HFF-Myc (cell line): ENCODE measurements at regions not wholly inside any gene's neighbourhood (a gene's known extent, or its start where the extent isn't known, plus 50 kb on each side); places are given as distances from the start of the nearest gene placed in this dataset.

Source experiments
- DNase-seq: peaks from one replicate; pipeline ENCODE4 v3.0.0-alpha.2; 2011; ENCODE audit warnings: low read depth; ENCODE audit errors: extremely low read depth
- H3K4me3 ChIP-seq: replicated peaks from 2 replicates; pipeline ENCODE4 v1.5.1; 2011; ENCODE audit warnings: low read depth, mild to moderate bottlenecking, control low read depth, low read length
- CTCF ChIP-seq: IDR thresholded peaks from 2 replicates; pipeline ENCODE4 v1.5.1; 2012; ENCODE audit warnings: mild to moderate bottlenecking, low read depth, low read length, control low read depth; ENCODE audit errors: missing control alignments

DNA sequence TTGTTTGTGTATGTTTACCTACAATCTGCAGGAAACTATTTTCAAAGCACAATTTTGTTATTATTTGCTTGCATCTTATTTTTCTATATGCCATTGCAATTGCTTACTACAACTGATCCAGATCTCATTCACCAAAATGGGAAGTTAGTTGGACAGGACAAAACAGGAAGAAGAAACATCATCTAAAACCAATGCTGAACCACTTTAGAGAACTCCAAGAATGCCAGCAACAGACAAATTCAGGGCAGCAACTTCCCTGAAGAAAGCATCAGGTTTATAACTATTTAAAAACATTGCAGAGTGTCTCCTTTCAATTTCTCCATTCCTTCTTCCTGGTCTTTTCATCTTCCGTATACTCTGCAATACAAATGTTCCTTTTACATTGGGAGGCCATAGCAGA, 82.4 kb upstream of the SMYD2 start:
- no peak overlapping the region for H3K4me3 ChIP-seq
- DNase-seq, result no peak

GRCh38 chr1:214199585-214199984, 81.4 kb upstream of the SMYD2 start:
- no peak for DNase-seq
- TF ChIP-seq CTCF, result no peak
- H3K4me3 ChIP-seq, result no peak overlapping the region

More for the DNA sequence above, 82.4 kb upstream of the SMYD2 start:
- no peak for TF ChIP-seq CTCF

- no peak for DNase-seq
- H3K4me3 ChIP-seq, result no peak overlapping the region
- TF ChIP-seq CTCF, result no peak
Observed at GRCh38 chr1:214202992-214203391, 78.0 kb upstream of the SMYD2 start.

DNA sequence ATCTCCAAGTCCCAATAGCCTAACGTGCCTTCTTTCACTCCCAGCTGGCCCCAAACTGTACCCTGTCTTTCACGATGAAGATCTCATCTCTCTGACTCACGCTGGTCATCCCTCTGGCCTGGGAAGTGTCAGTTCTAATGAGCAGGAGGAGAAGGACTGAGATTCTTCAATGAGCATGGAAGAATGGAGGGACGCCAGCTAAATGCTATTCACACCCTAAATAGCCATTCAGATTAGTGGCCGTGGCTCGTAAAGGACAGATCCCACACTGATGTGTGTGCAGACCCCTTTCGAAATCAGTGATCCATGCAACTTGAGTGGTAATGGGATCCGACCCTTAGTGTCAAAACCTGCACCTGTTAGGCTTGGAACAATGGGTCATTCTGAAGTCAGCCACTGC, 75.9 kb upstream of the SMYD2 start:
- no peak overlapping the region for H3K4me3 ChIP-seq
- DNase-seq, result no peak
- TF ChIP-seq CTCF, result no peak

DNA sequence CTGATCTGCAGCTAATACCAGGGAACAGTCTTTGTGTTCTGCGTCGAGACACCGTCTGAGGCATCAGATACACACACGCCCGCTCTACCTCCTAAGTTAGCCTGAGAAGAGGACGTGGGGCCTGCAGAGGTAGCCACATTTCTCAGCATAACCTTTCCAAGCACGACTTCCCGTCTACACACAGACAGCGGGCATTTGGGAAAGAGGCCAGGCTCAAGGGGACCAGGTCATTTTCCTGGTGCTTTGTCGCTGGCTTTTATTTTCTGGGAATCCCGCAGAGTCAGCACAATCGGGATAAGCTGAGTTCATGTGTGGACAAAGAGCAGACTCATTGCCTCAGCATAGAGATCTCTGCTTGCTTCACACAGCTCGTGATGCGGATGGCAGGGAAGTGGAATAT, 72.5 kb upstream of the SMYD2 start:
- no peak overlapping the region for H3K4me3 ChIP-seq
- DNase-seq, result no peak
- no peak for TF ChIP-seq CTCF

GRCh38 chr1:214209260-214209808, 71.6 kb upstream of the SMYD2 start:
- DNase-seq, result no peak
- no peak overlapping the region for H3K4me3 ChIP-seq
- TF ChIP-seq CTCF, result no peak

- no peak for TF ChIP-seq CTCF
- DNase-seq, result no peak
- no peak overlapping the region for H3K4me3 ChIP-seq
Observed at GRCh38 chr1:214213136-214213535, 67.8 kb upstream of the SMYD2 start.
